Activated CD4-positive, CD25-positive, alpha-beta regulatory T cell treated with anti-CD3 and anti-CD28 coated beads, Interleukin-2, amount 50 U/mL, for 16 hours (primary cell): ENCODE measurements at regions not wholly inside any gene's neighbourhood (a gene's known extent, or its start where the extent isn't known, plus 50 kb on each side); places are given as distances from the start of the nearest gene placed in this dataset.

Experiments
- DNase-seq: peaks from one replicate; pipeline ENCODE4 v3.0.0-alpha.2; 2020; ENCODE audit warnings: low read depth, low spot score

- no peak for DNase-seq
Observed at GRCh38 chrX:131703646-131704045, 159.8 kb downstream of the OR13H1 start.

GRCh38 chrX:131704136-131704695 lies 160.3 kb downstream of the OR13H1 start:
- no peak for DNase-seq

GRCh38 chrX:131709553-131709952 lies 165.7 kb downstream of the OR13H1 start:
- no peak for DNase-seq

- no peak for DNase-seq
Observed at GRCh38 chrX:131711478-131711867, 167.6 kb downstream of the OR13H1 start.

- DNase-seq, result no peak
Observed at GRCh38 chrX:131723646-131724045, 179.8 kb downstream of the OR13H1 start.

- no peak for DNase-seq
Observed at GRCh38 chrX:131724292-131724691, 180.4 kb downstream of the OR13H1 start.

- DNase-seq, result no peak
Observed at GRCh38 chrX:131725001-131725654, 181.3 kb downstream of the OR13H1 start.

GRCh38 chrX:131727778-131728177 lies 183.9 kb downstream of the OR13H1 start:
- DNase-seq, result no peak

GRCh38 chrX:131728295-131729145 lies 184.6 kb downstream of the OR13H1 start:
- no peak for DNase-seq

GRCh38 chrX:131729295-131729694 lies 185.4 kb downstream of the OR13H1 start:
- no peak for DNase-seq

- no peak for DNase-seq
Observed at GRCh38 chrX:131734621-131735020, 190.7 kb downstream of the OR13H1 start.

- DNase-seq, result no peak
Observed at GRCh38 chrX:131735127-131735526, 191.3 kb downstream of the OR13H1 start.

GRCh38 chrX:131739823-131740222 lies 195.9 kb downstream of the OR13H1 start:
- no peak for DNase-seq

GRCh38 chrX:131741103-131741581 lies 197.3 kb downstream of the OR13H1 start:
- DNase-seq, result no peak

- DNase-seq, result no peak
Observed at GRCh38 chrX:131745942-131746489, 202.1 kb downstream of the OR13H1 start.

GRCh38 chrX:131746491-131746968 lies 202.7 kb downstream of the OR13H1 start:
- DNase-seq, result no peak

GRCh38 chrX:131747173-131747572 lies 203.3 kb downstream of the OR13H1 start:
- no peak for DNase-seq

GRCh38 chrX:131752493-131753198 lies 208.8 kb downstream of the OR13H1 start:
- no peak for DNase-seq

GRCh38 chrX:131762802-131763234 lies 218.9 kb downstream of the OR13H1 start:
- no peak for DNase-seq

- DNase-seq, result no peak
Observed at GRCh38 chrX:131763674-131764073, 219.8 kb downstream of the OR13H1 start.

GRCh38 chrX:131764216-131764615 lies 220.3 kb downstream of the OR13H1 start:
- DNase-seq, result no peak
